ENCODE measurements at regions not wholly inside any gene's neighbourhood (a gene's known extent, or its start where the extent isn't known, plus 50 kb on each side); places are given as distances from the start of the nearest gene placed in this dataset.

- Histone ChIP-seq H3K4me3 (no peak overlapping the region), H3K27me3 (no peaks in the 10 kb centered on the region), H3K27ac (no peak overlapping the region), H3K4me1 (no peaks in the 10 kb centered on the region), H3K9me3 (no peaks in the 10 kb centered on the region), H3K36me3 (no peaks in the 10 kb centered on the region)
- intact Hi-C loops (cut with DNase I), result no loop called here
- TF ChIP-seq, protein P1, sequence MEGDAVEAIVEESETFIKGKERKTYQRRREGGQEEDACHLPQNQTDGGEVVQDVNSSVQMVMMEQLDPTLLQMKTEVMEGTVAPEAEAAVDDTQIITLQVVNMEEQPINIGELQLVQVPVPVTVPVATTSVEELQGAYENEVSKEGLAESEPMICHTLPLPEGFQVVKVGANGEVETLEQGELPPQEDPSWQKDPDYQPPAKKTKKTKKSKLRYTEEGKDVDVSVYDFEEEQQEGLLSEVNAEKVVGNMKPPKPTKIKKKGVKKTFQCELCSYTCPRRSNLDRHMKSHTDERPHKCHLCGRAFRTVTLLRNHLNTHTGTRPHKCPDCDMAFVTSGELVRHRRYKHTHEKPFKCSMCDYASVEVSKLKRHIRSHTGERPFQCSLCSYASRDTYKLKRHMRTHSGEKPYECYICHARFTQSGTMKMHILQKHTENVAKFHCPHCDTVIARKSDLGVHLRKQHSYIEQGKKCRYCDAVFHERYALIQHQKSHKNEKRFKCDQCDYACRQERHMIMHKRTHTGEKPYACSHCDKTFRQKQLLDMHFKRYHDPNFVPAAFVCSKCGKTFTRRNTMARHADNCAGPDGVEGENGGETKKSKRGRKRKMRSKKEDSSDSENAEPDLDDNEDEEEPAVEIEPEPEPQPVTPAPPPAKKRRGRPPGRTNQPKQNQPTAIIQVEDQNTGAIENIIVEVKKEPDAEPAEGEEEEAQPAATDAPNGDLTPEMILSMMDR (IDR thresholded peaks at IDR 0.05), result no peak
- TF ChIP-seq POLR2A (IDR thresholded peaks at IDR 0.05), result no peak
- 24 to 25% methylated on average over 2 of the region's 2 CpGs for WGBS, 2 donors
- DNase-seq, result no peak
Measured at GRCh38 chr1:78440381-78440793, 50.4 kb upstream of the PTGFR start.

Small RNAs in the stretch of these regions (small RNA-seq; reads per million reads assigned to genes)
- gene AC096531.1, result 0 reads per million in 4 donors
- 0.07 to 3.1 (median 2.0) reads per million in 4 donors for gene RNA5SP23

All from esophagus squamous epithelium (tissue), 5 donors.